CD4-positive, alpha-beta T cell treated with Interleukin-4 for 1 hour (primary cell): ENCODE measurements at regions not wholly inside any gene's neighbourhood (a gene's known extent, or its start where the extent isn't known, plus 50 kb on each side); places are given as distances from the start of the nearest gene placed in this dataset.
"Not testable (repeated sequence)": the region's sequence is repeated elsewhere in the genome, so short reads cannot be mapped to it uniquely, and the experiment has no call there.

Experiments used
- DNase-seq, 2 donors: peaks; one replicate each; pipeline ENCODE4 v3.0.0-alpha.2; 2020 to 2022

DNA sequence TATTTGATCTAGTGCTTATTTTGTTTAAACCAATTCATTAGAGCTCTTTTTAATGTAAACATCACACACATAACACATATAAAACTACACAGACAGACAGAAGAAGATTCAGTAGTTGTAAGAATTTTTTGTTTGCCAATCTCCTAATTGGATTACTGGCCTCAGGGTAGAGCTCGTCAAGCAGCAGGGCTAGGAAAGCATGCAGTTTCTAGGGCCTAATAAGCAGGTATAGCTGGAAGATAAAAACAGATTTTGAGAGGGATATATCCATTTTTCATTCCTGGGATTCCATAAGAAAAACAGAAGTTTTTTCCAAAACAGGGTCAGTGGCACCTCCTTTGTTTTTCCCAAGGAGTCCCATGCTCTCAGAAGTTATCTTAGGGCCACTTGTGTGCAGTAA, 265.2 kb upstream of the SGO1 start:
- no peak for DNase-seq

DNA sequence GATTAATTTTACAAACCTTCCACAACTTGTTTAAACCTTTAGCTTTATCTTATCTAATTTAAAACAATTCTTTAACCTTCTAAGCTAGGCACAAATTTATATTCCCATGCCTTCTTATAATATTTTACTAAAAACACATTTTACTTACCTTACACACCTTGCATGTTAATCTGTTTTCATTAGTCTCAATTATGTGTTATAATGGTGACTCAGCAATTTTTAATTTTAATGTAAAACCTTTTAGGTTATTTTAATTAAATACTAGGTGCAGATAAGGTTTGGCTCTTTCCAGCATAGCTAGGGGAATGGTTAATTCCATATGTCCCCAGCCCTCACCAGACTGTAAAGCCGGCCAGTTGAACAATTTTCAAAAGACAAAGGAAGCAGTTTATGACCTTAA, 264.6 kb upstream of the SGO1 start:
- DNase-seq, result no peak

DNA sequence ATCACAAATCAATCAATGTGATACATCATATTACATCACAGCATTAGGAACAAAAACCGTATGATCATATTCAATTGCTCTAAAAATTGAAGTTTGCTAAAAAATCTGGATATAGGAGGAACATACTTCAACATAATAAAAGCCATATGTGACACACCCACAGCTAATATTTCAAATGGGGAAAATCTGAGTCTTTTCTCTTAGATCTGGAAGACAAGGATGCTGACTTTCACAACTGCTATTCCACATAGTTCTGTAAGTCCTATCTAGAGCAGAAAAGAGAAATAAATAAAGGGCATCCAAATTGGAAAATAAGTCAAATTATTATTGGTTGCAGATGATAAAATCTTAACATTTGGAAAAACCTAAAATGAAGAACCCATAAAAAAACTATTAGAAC, 256.8 kb upstream of the SGO1 start:
- DNase-seq, result no peak

DNA sequence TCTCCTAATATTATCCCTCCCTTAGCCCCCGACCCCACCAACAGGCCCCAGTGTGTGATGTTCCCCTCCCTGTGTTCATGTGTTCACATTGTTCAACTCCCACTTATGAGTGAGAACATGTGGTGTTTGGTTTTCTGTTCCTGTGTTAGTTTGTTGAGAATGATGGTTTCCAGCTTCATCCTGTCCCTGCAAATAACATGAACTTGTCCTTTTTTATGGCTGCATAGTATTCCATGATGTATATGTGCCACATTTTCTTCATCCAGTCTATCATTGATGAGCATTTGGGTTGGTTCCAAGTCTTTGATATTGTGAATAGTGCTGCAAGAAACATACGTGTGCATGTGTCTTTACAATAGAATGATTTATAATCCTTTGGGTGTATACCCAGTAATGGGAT, 241.3 kb upstream of the SGO1 start:
- not testable (repeated sequence) for DNase-seq

DNA sequence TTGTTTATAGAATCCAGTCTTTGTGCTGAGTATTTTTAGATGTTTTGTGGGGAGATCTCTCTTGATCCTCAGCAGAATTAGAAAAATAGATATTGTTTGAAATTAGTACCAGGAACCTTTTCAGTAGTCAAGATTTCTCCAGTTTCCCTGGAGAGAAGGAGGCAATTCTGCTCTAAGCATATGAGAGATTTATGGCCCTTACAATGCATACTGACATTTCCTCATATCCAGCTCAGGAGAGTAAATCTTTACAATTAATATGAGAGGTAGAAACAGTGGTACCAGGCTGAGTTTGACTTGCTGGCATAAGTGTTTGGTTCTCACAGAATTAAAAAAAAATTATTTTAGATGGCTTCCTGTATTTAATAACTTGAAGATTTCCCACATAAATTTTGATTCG, 239.1 kb upstream of the SGO1 start:
- no peak for DNase-seq

DNA sequence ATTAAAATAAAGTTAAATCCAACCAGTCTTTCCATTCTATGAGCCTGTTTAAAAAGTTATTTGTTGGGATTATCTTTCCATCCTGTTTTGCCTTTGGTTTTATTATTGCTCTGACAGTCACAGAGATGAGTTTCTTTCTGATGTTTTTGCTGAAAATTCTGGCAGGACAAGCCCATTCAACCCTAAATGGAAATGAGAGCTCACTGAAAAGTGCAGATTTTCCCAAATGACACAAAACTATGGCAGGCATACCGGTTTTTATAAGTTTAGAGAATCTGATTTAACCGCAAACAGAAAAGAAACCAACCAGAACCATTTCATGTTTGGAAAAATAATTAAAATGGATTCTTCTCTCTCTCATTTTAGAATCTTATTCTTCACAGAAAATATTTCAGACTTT, 238.1 kb upstream of the SGO1 start:
- no peak for DNase-seq

DNA sequence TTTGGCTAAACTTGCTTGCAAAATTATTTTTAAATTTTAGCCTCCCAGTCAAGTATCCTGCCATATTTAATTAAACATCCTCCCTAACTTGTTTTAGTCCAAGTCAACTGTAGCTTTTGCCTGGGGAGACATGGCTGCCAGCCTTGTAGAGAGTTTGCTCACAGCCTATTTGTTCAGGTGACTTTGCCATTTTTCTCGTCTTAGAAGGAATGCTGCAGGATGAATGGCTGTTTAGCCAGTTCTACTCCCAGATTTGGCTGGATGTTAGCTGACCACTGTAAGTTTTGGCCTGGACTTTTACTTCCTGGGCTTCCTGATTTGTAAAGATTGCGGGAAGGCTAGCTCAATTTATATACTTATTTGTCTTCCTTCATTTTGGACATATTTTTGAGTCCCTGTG, 236.4 kb upstream of the SGO1 start:
- no peak for DNase-seq

DNA sequence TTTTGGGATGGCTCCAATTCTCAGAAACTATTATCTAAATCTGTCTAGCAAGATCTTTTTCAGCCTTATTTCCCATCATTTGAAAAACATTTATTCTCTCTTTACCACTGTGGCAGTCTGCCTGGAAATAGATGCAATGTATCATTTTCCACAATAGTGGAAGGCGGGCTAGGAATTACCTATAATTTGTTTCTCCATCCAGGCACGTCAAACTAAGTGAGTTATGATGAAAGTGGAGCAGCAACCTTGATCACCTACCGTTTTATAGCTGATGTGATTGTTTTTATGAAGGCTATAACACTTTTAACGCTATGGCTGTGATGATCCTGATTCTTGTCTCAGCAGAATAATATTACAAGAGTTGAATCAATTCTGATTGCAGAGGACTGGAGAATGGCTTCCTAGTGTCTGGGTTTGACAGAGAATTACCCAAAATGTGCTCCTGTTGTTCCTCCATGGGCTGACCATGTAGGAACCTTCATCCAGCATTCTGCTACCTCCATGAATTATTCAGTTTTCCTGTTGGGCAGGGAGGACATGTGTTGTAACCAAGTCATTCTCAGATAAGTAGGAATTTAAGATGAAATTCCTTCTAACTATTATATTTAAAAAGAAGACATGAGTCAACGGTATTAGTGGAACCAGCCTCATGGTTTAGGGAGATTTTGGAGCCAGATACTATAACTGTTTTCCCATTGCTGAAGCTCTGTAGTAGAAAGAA, 231.5 kb upstream of the SGO1 start:
- no peak for DNase-seq

DNA sequence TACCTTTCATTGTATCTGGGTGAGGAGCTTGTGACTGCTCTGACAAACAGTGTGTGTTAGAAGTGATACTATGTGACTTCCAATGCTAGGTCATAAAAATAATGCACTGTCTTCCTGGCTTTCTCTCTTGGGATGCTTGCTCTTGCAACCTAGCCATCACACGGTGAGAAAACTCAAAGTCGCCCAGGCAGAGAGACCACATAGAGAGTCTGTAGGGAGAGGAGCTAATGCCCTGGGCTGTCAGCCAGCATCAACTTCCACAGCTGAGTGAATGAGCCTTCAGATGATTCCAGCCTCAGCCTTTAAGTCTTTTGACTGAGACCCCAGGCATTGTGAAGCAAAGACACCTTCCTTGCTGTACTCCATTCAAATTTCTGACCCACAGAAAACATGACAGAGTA, 220.6 kb upstream of the SGO1 start:
- DNase-seq, result no peak

DNA sequence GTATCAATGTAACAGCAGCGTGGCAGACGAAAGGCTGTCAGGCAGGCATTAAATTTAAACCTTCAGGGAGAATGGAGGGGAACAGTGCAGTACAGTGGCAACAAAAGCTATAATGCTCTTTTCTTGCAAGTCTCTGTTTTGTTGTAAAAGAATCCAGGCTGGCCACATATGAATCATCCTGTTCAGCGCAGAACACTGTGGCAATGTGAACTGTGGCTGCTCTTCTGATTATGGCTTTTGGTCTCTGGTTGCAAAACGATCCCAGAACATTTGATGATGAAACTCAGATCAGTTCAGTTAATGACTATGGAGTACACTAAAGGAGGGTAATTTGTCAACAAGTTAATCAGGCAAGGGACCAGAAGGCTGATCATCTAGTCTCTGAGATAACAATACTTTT, 219.7 kb upstream of the SGO1 start:
- DNase-seq, result no peak

DNA sequence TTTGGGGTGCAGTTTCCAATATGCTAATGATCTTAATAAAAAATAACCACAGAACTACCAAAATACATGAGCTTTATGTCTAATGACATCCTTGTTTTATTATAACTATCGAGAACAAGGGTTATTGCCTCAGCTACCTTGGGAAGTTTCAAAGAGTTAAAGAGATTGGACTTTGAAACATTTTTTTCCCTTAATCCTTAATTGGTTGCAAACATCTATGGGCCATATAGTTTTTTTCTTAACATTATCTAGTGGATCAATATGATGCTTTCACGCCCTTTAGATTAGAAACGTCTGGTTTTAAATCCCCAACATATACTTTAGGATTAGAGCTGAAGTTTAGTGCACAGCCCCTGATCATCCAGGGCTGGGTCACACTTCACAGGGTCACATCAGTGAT, 219.2 kb upstream of the SGO1 start:
- DNase-seq, result no peak

DNA sequence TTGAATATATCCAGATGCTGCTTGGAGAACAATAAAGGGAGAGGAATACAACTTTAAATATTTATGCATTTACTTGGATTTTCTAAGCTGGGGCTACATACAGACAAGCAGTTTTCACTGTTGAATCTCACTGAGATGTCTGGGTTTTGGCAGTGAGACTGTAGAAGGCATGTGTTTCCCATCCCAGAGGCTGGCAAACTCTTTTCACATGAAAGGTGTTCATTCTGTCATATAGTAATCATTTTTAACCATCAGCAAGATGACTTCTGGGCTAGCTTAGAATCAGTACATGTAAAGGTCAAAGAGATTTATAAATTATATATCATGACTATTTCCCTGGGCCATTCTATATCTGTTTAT, 218.7 kb upstream of the SGO1 start:
- no peak for DNase-seq

DNA sequence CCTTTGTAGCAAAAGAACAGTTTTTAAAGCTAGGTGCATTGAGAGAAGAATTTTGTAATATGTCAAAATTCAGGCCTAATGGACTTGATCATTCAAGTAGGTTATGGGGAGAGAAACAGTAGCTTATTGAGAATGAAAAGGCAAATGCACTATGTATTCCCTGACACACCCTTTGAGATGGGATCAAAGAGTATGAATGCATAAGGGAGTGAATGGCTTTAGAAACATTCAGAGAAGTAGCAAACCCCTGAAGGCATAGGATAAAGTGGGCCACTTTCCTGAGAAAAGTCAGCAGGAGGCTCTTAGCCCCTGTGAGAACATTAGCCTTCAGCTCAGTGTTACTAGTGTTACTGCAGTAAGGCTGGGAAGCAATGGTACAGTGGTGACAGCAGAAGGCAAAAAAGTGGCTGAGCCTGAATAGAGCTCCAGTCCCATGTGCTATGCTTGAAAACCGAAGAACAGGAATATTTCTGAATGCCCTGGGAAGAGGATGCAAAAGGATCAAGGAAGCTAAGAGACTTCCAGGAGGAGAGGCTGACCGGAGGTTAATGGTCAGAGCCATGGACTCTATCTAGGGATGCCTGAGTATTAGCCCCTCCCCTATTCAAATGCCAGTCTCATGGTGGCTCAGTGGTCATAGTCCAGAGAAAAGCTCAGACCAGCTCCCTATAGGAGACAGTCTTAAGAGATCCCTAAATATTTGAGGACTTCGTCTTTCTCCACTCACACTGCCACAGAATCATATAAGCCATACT, 218.2 kb upstream of the SGO1 start:
- no peak for DNase-seq

DNA sequence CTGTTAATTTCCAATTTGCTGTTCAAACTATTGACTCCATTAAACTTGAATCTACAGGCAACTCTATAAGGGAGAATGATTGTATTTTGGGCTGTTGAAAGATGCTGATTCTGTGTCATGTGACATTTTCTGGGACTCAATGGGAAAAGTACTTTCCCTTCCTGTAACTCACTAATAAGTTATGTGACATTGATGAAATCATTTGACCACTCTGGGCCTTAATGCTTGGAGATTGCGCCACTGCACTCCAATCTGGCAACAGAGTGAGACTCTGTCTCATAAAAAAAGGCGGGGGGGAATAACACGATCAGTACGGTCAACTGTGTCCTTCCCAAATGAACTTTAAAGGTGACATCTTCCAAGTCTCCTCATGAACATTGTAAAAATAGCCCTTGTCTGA, 215.2 kb upstream of the SGO1 start:
- no peak for DNase-seq

DNA sequence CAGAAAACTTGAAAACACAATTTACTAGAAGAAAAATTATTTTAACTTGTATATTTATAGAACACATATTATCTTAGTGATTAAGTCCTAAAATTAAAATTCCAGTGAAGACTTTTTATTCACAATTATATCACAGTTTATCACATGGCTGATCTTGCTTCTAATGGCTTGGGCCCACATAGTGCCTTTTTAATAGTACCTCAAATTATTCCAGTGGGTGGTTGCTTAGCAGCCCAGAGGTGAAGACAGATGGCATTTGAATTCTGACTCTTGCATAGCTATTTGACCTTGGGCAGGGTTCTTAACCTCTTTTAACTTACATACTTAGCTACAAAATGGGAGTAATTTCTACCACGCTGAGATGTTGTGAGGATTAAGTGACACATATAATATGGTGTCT, 214.7 kb upstream of the SGO1 start:
- no peak for DNase-seq

DNA sequence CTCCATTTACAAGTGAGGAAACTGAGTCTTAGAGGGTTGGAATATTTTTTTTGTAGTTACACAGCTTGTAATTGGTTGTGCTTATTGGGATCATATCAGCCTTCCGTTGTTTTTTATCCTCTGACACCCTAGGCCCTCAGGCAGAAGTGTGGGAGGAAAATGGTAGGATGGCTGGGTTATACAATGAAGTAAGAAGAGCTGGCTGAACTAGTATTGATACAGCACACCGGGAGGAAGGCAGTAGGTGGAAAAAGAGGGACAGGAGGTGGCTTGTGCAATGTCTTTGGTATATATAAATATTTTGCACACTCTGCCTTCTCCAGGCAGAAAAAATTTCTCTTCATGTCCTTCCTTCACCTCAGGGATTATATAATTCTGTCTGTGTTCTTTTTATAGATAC, 214.3 kb upstream of the SGO1 start:
- no peak for DNase-seq

DNA sequence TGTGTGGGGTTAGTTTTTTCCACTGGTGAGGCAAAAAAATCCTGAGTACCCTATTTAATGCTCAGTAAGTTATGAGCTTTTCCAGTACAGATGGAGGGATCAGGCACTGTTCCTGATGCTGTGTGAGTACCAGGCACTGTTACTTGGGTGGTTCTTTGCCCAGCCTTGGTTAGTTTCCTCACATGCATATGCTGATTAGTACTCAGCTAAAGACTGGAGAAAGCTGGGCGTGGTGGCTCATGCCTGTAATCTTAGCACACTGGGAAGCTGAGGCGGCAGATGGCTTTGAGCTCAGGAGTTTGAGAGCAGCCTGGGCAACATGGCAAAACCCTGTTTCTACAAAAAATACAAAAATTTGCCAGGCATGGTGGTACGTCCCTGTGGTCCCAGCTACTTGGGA, 210.3 kb upstream of the SGO1 start:
- DNase-seq, result no peak

DNA sequence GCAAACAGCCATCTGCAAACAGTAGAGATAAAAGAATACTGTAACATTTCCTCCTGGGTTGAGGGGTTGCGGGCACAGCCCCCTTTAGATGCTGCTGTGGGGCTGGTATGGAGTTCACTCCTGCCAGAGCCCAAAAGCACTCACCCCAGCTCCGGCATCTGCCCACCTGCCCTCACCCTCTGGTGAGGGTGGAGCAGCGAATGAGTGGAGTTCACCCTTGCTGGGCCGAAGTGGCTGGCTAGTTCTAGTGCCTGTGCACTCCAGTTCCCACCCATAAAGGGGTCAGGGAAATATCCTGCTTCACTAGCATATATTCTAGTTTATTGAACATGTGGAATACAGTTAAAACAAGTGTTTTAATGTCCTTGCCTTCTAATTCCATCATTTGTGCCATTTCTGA, 209.7 kb upstream of the SGO1 start:
- no peak for DNase-seq

DNA sequence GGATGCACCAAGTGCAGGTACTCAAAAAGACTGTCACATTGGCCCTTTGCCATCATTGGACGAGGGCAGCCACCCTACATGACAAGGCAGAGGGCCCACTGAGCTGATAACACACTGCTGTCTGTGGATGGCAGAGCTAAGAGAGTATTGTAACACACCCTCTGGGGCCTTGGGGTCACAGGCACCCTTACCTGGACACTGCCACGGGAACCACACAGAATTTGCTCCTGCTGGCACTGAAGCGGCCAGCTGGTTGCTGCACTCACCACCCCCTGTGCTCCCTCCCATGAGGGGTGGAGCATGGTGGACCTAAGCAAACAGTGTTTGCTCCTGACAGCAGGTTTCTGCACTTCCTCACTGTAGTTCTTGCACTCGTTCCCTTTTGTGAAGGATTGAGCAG, 208.2 kb upstream of the SGO1 start:
- DNase-seq, result no peak

DNA sequence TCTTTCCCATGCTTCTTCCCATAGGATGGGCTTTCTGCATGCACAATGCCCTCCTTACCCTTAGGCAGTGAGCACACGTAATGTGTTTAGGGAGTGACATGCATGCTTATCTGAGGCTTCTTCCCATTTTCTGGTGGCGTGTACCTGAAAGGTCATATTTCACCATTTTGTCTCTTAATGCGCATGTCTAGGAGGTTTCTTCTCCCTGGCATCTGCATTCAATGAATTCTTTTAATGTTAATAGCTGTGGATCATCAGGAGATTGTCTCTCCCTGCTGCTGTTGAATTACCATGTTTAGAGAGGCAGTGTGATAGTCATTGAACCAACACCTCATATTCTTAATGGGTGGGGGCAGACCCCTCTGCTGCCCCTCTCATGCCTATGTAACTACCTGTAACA, 205.6 kb upstream of the SGO1 start:
- no peak for DNase-seq

DNA sequence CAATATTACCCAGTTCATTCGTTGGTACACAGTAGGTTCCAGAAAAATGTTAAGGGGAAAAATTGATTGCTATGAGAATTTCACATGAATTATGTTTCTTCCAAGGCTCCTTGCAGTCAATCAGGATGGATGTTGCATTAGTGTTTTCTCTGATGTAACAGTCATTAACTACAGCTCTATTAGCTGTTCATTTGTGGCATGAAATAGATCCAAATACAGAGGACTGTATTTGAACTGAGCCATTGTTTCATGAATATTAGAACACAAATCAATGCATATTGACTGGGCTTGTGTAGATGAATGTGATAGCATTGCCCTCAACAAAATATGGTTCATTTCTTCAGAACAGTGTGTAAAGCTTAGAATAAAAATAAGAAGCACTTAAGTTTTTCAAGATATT, 203.0 kb upstream of the SGO1 start:
- DNase-seq, result no peak

DNA sequence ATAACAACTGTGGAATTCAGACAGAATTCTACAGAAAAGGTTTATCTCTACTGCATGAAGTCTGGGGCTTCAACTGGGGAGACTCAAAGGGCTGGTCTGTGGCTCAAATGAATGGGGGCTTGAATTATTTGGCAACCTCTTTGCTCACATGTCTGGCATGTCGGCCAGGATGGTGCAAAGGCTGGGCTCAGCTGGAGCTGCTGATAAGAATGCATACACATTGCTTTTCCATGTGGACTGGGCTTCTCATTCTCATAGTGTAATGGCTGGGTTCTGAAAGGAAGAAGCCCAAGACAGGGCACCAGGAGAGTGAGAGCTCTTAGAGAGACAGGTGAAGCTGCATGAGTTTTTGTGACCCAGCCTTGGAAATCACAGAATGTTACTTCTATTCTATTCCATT, 194.3 kb upstream of the SGO1 start:
- DNase-seq, result no peak

DNA sequence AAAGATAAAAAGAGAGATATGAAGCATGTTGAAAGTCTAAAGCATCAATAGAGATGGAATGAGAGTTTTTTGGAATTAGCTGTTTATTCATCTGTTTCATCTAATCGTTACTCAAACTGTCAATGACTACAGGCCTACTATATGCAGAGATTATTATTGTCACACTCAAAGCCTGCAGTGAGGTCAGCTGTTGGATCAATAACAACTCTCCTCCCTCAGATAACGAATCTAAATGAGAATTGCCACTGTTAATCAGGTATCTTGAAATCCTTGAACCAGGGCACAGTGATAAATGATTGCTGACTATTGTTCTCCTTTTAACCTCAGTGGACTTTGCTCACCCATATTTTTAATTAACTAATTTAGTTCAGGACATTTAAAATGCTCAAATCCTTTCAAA, 192.3 kb upstream of the SGO1 start:
- DNase-seq, result no peak

DNA sequence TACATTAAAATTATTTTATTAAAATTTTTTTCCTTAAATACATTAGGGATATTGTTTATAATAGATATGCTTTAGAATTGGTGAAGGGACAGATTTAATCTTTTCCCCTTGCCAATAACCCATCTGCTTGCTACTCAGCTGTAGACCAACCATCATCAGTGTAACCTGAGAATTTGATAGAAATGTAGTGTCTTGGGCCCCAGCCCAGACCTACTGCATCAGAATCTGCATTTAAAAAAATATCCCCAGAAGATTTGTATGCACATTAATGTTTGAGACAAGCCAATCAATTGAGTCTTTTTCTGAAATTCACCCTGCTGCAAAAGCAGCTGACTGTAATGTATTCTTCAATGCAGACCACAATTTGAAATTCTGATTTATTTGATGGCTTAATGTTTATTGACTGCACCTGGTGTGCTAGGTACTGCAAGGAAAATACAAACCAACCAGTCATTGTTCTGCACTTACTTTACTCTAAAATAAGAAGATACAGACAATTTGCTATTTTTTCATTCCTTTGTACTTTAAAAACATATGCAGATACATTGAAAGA, 190.7 kb upstream of the SGO1 start:
- no peak for DNase-seq

DNA sequence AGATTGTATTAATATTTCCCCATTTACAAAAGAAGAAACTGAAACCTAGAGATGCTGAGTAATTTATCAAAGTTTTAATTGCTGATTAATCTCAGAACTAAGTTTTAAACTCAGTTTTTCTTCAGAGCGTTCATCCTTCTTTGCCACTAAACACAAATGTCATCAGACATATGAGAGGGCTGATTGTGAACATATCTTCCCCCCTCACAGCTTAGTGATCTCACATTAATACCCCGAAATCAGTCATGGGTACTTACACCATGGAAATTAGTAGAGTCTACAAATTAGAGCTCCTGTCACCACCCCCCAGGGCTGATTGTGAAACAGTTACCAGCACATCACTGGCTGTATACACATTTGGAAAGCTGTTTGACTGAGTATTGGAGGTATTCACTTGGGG, 189.3 kb upstream of the SGO1 start:
- DNase-seq, result no peak
